Sciatic nerve (tissue), 2 donors: ENCODE measurements at regions not wholly inside any gene's neighbourhood (a gene's known extent, or its start where the extent isn't known, plus 50 kb on each side); places are given as distances from the start of the nearest gene placed in this dataset.

Experiments
- ATAC-seq: fragments of 200-7000 bp; cut with Tn5 transposase; one replicate; pipeline ENCODE4 v1.9.1; 2020; ENCODE audit warnings: mild to moderate bottlenecking, moderate library complexity
- DNase-seq: peaks from one replicate; pipeline ENCODE4 v3.0.0-alpha.2; 2020; ENCODE audit warnings: low spot score
- intact Hi-C: fragments of 100-400 bp; cut with DNase I; formaldehyde crosslinking; loops from one replicate; pipeline ENCODE4 v1.14.2; 2022
- donor health status: DM: no; HTN: no; CAD: no.
- donor health status: DM: no; HTN: no; CAD: no.

DNA sequence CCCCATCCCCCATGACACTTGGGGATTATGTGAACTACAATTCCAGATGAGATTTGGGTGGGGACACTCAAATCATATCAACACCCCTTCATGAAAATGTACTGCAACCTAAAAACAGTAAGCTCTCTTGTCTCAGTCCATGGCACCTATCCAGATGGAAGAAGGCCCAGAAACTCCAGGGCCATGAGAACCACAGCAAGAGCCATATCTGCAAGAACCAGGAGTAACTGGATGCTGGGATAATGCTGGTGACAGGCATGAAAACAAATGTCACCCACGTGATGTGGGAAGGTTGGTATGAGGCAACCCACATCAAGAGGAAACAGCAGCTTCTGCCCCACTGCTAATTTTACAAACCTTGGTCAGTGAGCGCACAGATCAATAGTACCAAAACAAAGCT, 400.1 kb upstream of the ERCC4 start:
- ATAC-seq, result no peak
- no peak for DNase-seq
- intact Hi-C loops, result no loop called here

- DNase-seq (no peak), ATAC-seq (no peak)
- intact Hi-C loops, result no loop called here
These were observed 398.6 kb upstream of the ERCC4 start for GRCh38 chr16:13521356-13521755.

- ATAC-seq, result no peak
These were observed 392.6 kb upstream of the ERCC4 start for GRCh38 chr16:13527332-13527731.

DNA sequence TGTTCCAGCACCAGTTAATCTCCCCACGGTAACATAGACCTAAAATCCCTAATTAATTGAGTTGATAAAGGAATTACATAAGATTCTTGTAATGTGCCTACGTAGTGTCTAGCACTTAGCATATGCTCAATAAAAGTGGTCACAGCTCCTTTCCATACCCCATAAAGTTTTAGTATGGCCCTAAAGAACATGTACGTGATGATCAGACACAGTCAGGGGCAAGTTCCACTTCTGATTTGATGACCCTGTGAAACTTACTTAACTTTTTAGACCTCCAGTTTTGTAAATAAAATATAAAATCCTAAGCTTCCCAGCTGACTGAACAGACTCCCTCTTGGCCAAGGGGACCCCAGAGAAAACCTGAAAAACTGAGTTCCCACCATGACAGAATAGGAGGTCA, 391.3 kb upstream of the ERCC4 start:
- ATAC-seq (no peak), DNase-seq (no peak)
- intact Hi-C loops, result no loop called here

More at GRCh38 chr16:13527332-13527731, 392.6 kb upstream of the ERCC4 start:
- intact Hi-C loops, result no loop called here
- no peak for DNase-seq

DNA sequence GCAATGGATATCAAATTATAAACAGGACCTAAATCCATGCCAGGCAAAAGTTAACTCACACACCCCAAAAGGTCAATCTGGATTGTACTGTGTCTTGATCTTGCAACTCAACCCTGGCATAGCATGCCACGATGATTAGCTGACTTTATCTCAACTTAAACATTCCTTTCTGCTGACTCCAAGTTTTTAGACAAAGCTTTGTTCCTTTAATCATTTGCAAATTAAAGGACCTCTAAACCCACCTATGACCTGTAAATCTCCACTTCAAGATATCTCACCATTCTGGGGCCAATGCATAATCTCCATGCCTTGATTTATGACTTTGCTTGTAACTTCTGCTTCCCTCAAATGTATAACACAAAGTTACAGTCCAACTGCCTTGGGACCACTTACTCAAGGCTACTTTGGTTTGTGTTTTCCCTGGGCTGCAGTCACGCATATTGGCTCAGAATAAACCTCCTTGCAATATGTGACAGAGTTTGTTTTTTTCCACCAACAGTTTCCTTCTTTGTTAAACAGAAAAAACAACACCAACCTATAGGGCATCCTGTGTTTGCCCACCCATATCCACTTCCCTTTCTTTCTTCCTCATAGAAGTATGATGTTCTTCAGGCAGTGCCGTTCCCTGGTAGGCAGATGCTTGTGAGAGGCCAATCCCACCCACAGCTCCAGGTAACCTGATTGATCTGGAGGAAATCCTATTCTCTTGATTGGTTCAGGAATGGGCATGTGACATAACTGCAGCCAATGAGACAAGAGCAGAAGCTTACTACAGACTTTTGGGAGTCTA, 390.6 kb upstream of the ERCC4 start:
- intact Hi-C loops, result no loop called here
- DNase-seq (no peak), ATAC-seq (no peak)

DNA sequence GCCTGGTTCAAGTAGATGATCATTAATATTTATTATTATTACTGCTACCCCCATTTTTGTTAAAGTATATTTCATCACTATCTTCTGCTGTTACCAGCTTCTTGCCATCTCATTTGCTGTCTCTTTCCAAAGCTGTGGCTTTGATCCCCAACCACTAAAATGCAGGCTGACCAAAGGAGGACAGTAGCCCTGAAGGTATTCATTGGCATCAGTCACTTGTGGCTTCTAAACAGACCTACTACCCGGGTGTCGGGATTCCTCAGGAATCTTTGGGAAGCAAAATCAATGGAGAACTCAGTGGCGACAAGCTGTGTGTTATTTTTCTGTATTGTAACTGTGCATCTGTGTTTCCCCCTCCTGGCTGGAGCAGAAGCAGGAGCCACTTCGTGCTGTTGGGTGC, 379.2 kb upstream of the ERCC4 start:
- ATAC-seq (no peak), DNase-seq (no peak)
- intact Hi-C loops, result no loop called here

GRCh38 chr16:13542284-13542683, 377.7 kb upstream of the ERCC4 start:
- ATAC-seq, result no peak
- intact Hi-C loops, result no loop called here
- no peak for DNase-seq

DNA sequence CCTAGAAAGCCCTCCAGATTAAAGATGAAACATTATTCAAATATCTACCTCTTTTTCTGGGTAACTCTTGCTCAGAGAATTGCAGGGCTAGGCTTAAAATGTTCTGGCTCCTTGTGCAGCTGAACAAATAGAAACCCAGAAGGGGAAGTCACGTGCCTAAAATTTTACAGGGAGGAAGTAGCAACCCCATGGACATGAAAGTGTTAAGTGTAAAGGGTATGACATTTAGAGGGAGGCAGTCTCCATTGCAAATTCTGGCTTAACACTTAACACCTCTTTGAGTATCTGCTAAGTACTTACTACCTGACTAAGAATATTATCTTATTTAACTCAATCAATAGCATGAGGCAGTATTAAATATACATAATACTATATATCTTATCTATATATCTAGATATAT, 376.1 kb upstream of the ERCC4 start:
- intact Hi-C loops, result no loop called here
- ATAC-seq (no peak), DNase-seq (no peak)

DNA sequence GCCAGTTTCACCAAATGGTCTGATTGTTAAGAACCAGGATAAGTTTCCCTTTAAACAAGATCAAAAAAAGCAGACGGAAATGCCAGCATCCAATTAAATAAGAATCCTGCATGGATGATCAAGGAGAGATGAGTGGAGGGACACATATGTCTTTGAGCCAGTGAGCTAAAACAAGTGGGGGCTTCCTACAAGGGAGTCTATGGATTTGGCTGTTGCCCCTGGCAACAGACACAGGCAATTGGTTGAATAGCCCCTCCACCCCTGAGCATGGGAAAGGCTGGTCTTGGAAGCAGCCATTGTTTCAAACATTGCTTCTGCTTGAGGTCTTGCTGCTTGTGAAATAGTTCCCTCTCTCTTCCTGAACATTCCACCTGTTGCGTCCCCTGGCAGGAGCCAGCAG, 374.7 kb upstream of the ERCC4 start:
- ATAC-seq (no peak), DNase-seq (no peak)
- intact Hi-C loops, result no loop called here

DNA sequence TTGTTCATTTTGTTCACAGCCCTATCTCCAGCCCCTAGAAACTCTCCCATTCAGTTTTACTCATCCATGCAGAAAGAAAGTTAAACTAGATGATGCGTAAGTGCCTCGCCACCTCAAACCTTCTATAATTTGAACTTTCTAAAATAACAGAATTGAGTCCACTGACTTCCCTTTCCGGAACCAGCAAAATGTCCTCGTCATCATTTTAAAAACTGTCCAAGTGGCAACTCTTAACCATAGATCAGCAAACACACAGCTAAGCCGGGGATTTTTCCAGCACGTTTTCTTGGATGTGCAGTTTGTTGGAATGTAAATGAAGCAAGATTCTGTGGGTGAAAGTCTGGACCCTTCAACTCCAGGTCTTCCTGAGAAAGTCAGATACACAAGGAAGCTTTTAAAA, 369.7 kb upstream of the ERCC4 start:
- no peak for ATAC-seq
- no peak for DNase-seq
- intact Hi-C loops, result no loop called here

- no peak for ATAC-seq
- intact Hi-C loops, result no loop called here
These were observed 367.6 kb upstream of the ERCC4 start for GRCh38 chr16:13552062-13552959.

GRCh38 chr16:13552960-13553257, 367.0 kb upstream of the ERCC4 start:
- ATAC-seq, result no peak
- intact Hi-C loops, result no loop called here
- no peak for DNase-seq

More at GRCh38 chr16:13552062-13552959, 367.6 kb upstream of the ERCC4 start:
- DNase-seq, result no peak

DNA sequence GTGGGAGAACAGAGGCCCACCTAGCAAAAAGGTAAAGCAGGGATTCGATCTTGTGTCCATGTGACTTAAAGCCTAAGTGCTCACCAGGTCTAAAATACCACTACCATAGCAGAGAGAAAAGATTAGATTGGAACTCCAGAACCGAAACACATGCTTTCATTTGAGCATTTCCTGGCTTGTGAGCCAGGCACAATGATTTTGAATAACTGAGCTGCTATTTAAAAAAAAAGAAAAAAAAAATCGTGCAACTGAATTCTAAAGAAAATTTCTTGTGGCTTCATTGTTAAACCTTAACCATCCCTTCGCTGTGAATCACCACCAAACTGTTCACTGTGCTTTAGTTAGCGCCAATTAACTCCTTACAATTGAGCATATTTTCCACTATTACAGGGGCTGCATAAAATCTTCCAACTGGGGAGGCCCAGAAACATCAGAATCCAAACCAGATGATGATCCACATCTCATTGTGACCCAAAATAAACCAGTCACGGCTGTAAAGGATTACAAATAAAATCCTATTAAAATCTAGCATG, 366.4 kb upstream of the ERCC4 start:
- intact Hi-C loops, result no loop called here
- ATAC-seq (no peak), DNase-seq (no peak)

- intact Hi-C loops, result no loop called here
- ATAC-seq (no peak), DNase-seq (no peak)
These were observed 365.9 kb upstream of the ERCC4 start for GRCh38 chr16:13554005-13554404.

- ATAC-seq (no peak), DNase-seq (no peak)
- intact Hi-C loops, result no loop called here
These were observed 365.3 kb upstream of the ERCC4 start for GRCh38 chr16:13554643-13555042.

DNA sequence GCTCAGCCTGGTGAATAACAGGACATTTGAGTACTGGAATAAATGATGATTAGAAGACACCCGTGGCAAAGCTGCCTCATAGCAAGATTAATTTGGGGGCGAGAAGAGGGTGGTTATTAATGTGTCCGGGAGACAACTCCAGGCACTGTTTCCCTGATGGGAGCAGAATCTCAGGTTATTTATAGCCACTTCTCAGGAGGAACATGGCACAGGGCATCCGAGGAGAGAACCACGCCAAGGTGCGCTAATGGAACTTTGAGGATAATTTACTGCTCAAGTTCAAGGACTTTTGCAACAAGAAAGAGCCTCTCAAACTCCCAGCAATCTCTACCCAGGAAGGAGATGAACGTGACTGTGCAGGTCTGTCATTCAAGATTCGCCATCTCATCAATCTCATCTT, 362.5 kb upstream of the ERCC4 start:
- intact Hi-C loops, result no loop called here
- ATAC-seq (no peak), DNase-seq (no peak)

DNA sequence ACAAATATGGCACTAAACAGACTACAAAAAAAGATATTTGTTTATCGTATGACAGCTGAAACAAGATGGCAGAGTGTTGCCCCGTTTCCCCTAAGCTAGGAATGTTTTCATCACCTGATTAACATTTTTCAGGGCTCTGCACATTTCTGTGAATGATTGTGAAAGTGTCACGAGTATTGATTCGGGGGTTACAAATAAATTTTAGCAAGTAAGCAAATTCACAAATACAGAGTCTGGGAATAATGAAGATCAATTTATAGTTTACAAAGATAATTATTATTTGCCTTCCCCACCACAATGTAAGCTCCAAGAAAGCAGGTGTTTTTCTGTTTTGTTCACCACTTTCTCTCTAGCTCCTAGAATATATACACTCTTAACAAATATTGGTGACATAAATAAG, 361.2 kb upstream of the ERCC4 start:
- intact Hi-C loops, result no loop called here
- ATAC-seq, result no peak
- no peak for DNase-seq

DNA sequence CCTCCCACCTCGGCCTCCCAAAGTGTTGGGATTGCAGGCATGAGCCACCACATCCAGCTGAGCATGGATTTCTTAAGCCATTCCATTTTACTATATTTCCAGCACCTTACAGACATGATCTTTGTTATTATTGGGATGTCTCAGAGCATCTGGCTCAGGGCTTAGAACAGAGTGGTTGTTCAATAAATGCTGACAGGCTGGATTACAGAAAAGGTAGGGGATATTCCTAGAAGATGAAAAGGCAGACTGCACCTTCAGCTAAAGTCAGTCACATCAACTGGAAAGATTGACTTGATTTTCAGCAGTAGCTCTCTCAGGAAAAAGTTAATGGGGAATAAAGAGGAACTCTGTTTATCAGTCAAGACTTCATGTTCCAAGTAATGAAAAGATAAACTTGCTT, 360.3 kb upstream of the ERCC4 start:
- no peak for ATAC-seq
- no peak for DNase-seq
- intact Hi-C loops, result no loop called here

GRCh38 chr16:13560151-13560550, 359.8 kb upstream of the ERCC4 start:
- ATAC-seq (no peak), DNase-seq (no peak)
- intact Hi-C loops, result no loop called here

- ATAC-seq (no peak), DNase-seq (no peak)
- intact Hi-C loops, result no loop called here
These were observed 358.5 kb upstream of the ERCC4 start for GRCh38 chr16:13561291-13562070.
